ENCODE measurements at regions not wholly inside any gene's neighbourhood (a gene's known extent, or its start where the extent isn't known, plus 50 kb on each side); places are given as distances from the start of the nearest gene placed in this dataset.

DNA sequence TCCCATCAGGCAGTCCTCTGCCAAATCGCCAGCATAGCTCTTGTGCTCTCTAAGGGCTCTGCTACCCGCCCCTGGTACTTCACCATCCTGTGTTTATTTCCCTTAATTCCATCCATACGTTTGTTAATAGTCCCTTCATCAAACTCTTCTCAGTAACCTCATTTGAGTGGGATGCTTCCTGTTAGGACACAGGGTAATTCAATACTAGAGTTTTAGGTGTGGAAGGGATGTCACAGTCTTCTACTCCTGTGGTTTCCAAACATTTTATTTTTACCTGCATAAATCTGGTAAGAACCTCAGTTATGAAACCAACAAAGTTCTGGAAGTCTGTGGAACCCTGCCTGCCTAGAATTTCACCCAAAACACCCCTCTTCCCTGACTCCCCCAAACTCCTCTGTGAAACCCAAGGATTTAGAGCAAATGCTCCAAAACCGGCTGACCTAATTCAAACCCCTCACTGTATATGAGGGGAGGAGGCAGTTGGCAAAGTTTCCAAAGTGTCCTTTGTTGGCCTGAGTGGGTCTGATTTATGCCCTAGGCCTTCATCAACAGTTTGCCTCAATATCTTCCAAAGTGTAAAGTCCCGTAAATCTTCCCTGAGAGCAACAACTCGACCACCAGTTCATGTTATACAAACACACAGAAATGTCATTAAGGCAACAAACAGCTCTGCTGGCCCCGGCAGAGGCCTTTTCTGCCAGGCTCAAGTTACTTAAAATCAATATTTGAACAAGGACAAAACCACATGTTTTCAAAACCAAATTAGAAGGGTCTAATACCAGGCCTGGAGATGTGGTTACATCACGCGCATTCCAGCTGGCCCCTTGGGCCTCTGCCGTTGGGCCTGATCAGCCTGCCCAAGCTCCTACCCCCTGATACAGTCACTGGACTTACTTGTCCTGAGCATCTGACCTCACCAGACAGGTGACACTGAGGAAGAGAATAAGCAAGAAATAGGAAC, 82.4 kb upstream of the FGGY start (continued):
- no peak for TF ChIP-seq EP300 (IDR thresholded peaks at IDR 0.05; ENCODE audit: borderline replicate concordance in 1 of 2, low read depth in 2 of 2, low read length in 2 of 2)

Data from H1 (cell line).